ENCODE measurements at regions not wholly inside any gene's neighbourhood (a gene's known extent, or its start where the extent isn't known, plus 50 kb on each side); places are given as distances from the start of the nearest gene placed in this dataset.

DNA sequence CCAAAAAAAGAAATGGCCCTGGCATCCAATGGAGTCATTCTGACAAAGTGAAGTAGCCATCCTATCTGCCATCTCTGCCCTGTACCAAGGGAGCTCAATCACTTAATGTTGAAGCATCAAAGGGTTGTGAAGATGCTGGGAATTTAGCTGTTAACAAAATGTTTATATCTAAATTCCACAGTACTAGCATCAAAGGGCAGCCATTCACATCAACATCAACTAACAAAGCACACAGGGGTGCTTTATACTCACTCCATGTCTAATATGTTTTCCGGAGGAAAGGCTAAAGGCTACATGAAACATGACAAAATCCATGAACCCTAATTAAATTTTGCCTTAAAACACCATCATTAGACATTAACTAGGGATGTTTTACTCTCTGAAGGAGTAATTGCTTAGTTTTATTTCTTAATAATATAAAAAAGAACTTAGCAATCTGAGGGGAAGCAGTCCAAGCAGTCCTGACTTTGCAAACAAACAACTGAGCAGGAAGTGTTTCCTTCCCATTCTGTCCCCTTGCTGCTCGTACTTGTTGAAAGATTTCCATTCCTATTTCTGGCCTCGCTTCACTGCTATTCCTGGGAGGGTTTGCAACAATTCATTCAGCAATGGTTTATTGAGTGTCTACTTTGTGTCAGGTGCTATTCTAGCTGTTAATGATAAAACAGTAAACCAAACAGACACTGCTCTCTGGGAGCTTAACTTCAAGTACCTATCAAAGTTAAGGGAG, 208.6 kb upstream of the SLC7A11 start:
- TF ChIP-seq POLR2AphosphoS5 (IDR thresholded peaks at IDR 0.05; ENCODE audit: borderline replicate concordance, low read depth, low read length) (no peak), EZH2 (IDR thresholded peaks at IDR 0.05) (no peak), FOXP2 (optimal IDR thresholded peaks at IDR 0.05; ENCODE audit: control extremely low read depth, extremely low read length, insufficient read depth) (no peak)
